ENCODE measurements at regions not wholly inside any gene's neighbourhood (a gene's known extent, or its start where the extent isn't known, plus 50 kb on each side); places are given as distances from the start of the nearest gene placed in this dataset.

- TF ChIP-seq CTCF (IDR thresholded peaks at IDR 0.05) = no peak
- no peak for TF ChIP-seq POLR2A (IDR thresholded peaks at IDR 0.05)
Observed at GRCh38 chr11:81866896-81867295, 866.8 kb downstream of the FAM181B start.
